H1 (cell line): ENCODE measurements at regions not wholly inside any gene's neighbourhood (a gene's known extent, or its start where the extent isn't known, plus 50 kb on each side); places are given as distances from the start of the nearest gene placed in this dataset.

Source experiments
- CTCF ChIA-PET: fragments of 300-600 bp; sonication (Branson Sonifier 250); formaldehyde crosslinking; loops from one replicate; lab custom pipeline; 2021; ENCODE audit not compliant: partially characterized antibody; lab: Charles Lee
- POLR2A ChIA-PET: fragments of 300-600 bp; sonication (Branson Sonifier 250); formaldehyde crosslinking; loops from one replicate; lab custom pipeline; 2021; ENCODE audit warnings: inconsistent platforms; ENCODE audit not compliant: partially characterized antibody; lab: Charles Lee
- DNase-seq, 2 experiments: peaks; one replicate each; pipeline versions ENCODE4 v3.0.0 to v3.0.0-alpha.2; 2010 to 2022; ENCODE audit warnings: low spot score in 2 of 2, low read depth in 1 of 2, mixed read lengths in 1 of 2
- FAIRE-seq: peaks from 2 replicates; lab custom pipeline; 2011; peaks lifted over from hg19 to GRCh38; lab: Jason Lieb, UNC
- H2AFZ ChIP-seq: 2 replicates; pipeline ENCODE4 v1.8.1; 2012; ENCODE audit warnings: low read length, inconsistent platforms
- H2AK5ac ChIP-seq: 2 replicates; pipeline ENCODE4 v1.6.1; 2013; ENCODE audit warnings: low read depth, low read length
- H2BK120ac ChIP-seq: replicated peaks from 2 replicates; pipeline ENCODE3; 2013; ENCODE audit warnings: low read depth, low read length, inconsistent platforms
- H2BK12ac ChIP-seq: 2 replicates; pipeline ENCODE4 v1.6.1; 2013; ENCODE audit warnings: low read depth, low read length
- H2BK15ac ChIP-seq: 2 replicates; pipeline ENCODE4 v1.6.1; 2013; ENCODE audit warnings: low read length
- H2BK20ac ChIP-seq: 2 replicates; pipeline ENCODE4 v1.6.1; 2013; ENCODE audit warnings: low read length
- H2BK5ac ChIP-seq: 2 replicates; pipeline ENCODE4 v1.6.1; 2013; ENCODE audit warnings: low read depth, low read length
- H3K14ac ChIP-seq: 2 replicates; pipeline ENCODE4 v1.6.1; 2013; ENCODE audit warnings: inconsistent platforms; ENCODE audit not compliant: insufficient read length
- H3K18ac ChIP-seq: 2 replicates; pipeline ENCODE4 v1.6.1; 2013; ENCODE audit warnings: low read length; ENCODE audit errors: extremely low read depth
- H3K23ac ChIP-seq: 2 replicates; pipeline ENCODE4 v1.6.1; 2013; ENCODE audit warnings: inconsistent platforms; ENCODE audit not compliant: insufficient read length
- H3K23me2 ChIP-seq: 2 replicates; pipeline ENCODE4 v1.6.1; 2013; ENCODE audit warnings: low read depth, low read length
- H3K27ac ChIP-seq: 2 replicates; pipeline ENCODE4 v1.6.1; 2011; ENCODE audit warnings: low read depth, low read length, inconsistent platforms
- H3K27me3 ChIP-seq, 4 experiments: replicated peaks in 1 of 4; 1 replicate in 1 of 4; 2 replicates in 3 of 4; pipeline versions ENCODE4 v1.6.1 to v1.8.1; 2011 to 2013; ENCODE audit warnings: low read length in 3 of 4, mild to moderate bottlenecking in 3 of 4, inconsistent platforms in 2 of 4, mixed read lengths in 2 of 4, moderate library complexity in 1 of 4; ENCODE audit not compliant: control insufficient read depth in 3 of 4, insufficient read depth in 3 of 4; ENCODE audit errors: extremely low read depth in 1 of 4
- H3K36me3 ChIP-seq, 4 experiments: 2 replicates each; pipeline versions ENCODE4 v1.6.1 to v1.8.1; 2011 to 2013; ENCODE audit warnings: mild to moderate bottlenecking in 4 of 4, low read length in 3 of 4, moderate library complexity in 2 of 4, control low read depth in 1 of 4, inconsistent platforms in 1 of 4; ENCODE audit not compliant: insufficient read depth in 4 of 4, control insufficient read depth in 2 of 4
- H3K4ac ChIP-seq: replicated peaks from 2 replicates; pipeline ENCODE3; 2013; ENCODE audit warnings: low read length, low read depth, mixed read lengths, inconsistent platforms; ENCODE audit not compliant: insufficient read length
- H3K4me1 ChIP-seq, 4 experiments: replicated peaks in 1 of 4; 1 replicate in 1 of 4; 2 replicates in 3 of 4; pipeline versions ENCODE4 v1.6.1 to v1.8.1; 2011 to 2013; ENCODE audit warnings: low read length in 3 of 4, inconsistent platforms in 2 of 4, mixed read lengths in 1 of 4; ENCODE audit not compliant: insufficient read depth in 4 of 4, control insufficient read depth in 3 of 4
- H3K4me2 ChIP-seq, 2 experiments: 2 replicates each; pipeline versions ENCODE4 v1.6.1 to v1.8.1; 2011 to 2013; ENCODE audit warnings: low read depth in 2 of 2, low read length in 2 of 2, control low read depth in 1 of 2, inconsistent platforms in 1 of 2, mild to moderate bottlenecking in 1 of 2; ENCODE audit not compliant: insufficient read depth in 1 of 2
- H3K4me3 ChIP-seq, 4 experiments: fragments of 200-600, 300-600 bp in 1 of 4; sonication (generic), shearing (Covaris generic), sonication (Bioruptor Twin) in 1 of 4; 2 replicates each; pipeline versions ENCODE4 v1.5.1 to v1.8.1; 2011 to 2016; ENCODE audit warnings: low read length in 4 of 4, low read depth in 3 of 4, control low read depth in 2 of 4, inconsistent platforms in 2 of 4, mild to moderate bottlenecking in 2 of 4, mixed read lengths in 1 of 4, moderate library complexity in 1 of 4; ENCODE audit not compliant: insufficient read depth in 2 of 4; ENCODE audit errors: extremely low read depth in 1 of 4
- H3K56ac ChIP-seq: replicated peaks from 2 replicates; pipeline ENCODE3; 2013; ENCODE audit warnings: low read depth, mild to moderate bottlenecking, mixed read lengths, low read length, inconsistent platforms; ENCODE audit not compliant: insufficient read length
- H3K79me1 ChIP-seq: 2 replicates; pipeline ENCODE4 v1.6.1; 2013; ENCODE audit warnings: low read depth, low read length, control low read depth
- H3K79me2 ChIP-seq, 2 experiments: 2 replicates each; pipeline versions ENCODE4 v1.6.1 to v1.8.1; 2012 to 2013; ENCODE audit warnings: low read length in 2 of 2, mild to moderate bottlenecking in 2 of 2, inconsistent platforms in 1 of 2; ENCODE audit not compliant: insufficient read depth in 2 of 2, control insufficient read depth in 1 of 2
- H3K9ac ChIP-seq, 4 experiments: replicated peaks in 1 of 4; 1 replicate in 1 of 4; 2 replicates in 3 of 4; pipeline versions ENCODE4 v1.6.1 to v1.8.1; 2011 to 2013; ENCODE audit warnings: low read depth in 3 of 4, low read length in 3 of 4, control low read depth in 2 of 4, mild to moderate bottlenecking in 2 of 4, moderate library complexity in 2 of 4, inconsistent platforms in 1 of 4; ENCODE audit errors: extremely low read depth in 1 of 4
- H3K9me3 ChIP-seq, 2 experiments: 2 replicates each; pipeline versions ENCODE4 v1.6.1 to v1.8.1; 2012 to 2013; ENCODE audit warnings: mild to moderate bottlenecking in 2 of 2, moderate library complexity in 2 of 2, control low read depth in 1 of 2, inconsistent platforms in 1 of 2, low read depth in 1 of 2, low read length in 1 of 2, mixed read lengths in 1 of 2; ENCODE audit not compliant: insufficient read depth in 2 of 2
- H4K20me1 ChIP-seq, 2 experiments: replicated peaks in 1 of 2; 2 replicates each; pipeline versions ENCODE3 to v1.8.1; 2011 to 2013; ENCODE audit warnings: inconsistent platforms in 2 of 2, low read length in 2 of 2, mild to moderate bottlenecking in 1 of 2; ENCODE audit not compliant: insufficient read depth in 2 of 2, control insufficient read depth in 1 of 2
- H4K5ac ChIP-seq: 2 replicates; pipeline ENCODE4 v1.6.1; 2013; ENCODE audit warnings: low read length, low read depth, mixed read lengths, inconsistent platforms; ENCODE audit not compliant: insufficient read length
- H4K8ac ChIP-seq: 2 replicates; pipeline ENCODE4 v1.8.0; 2013; ENCODE audit warnings: mild to moderate bottlenecking, moderate library complexity, low read length, inconsistent platforms; ENCODE audit not compliant: insufficient read depth; ENCODE audit errors: extremely low read depth
- H4K91ac ChIP-seq: replicated peaks from 2 replicates; pipeline ENCODE3; 2013; ENCODE audit warnings: low read length, mixed read lengths, inconsistent platforms; ENCODE audit not compliant: insufficient read length
- ATF3 ChIP-seq: IDR thresholded peaks from 2 replicates; pipeline ENCODE4 v1.6.1; 2011; ENCODE audit warnings: low read depth, mild to moderate bottlenecking, low read length; ENCODE audit not compliant: insufficient read depth
- CBX5 ChIP-seq: fragments of 300-800, 300-1000 bp; sonication (generic); IDR thresholded peaks from 2 replicates; pipeline ENCODE4 v1.7.1; 2016; ENCODE audit warnings: antibody characterized with exemption, low read length, low read depth
- GABPA ChIP-seq: IDR thresholded peaks from 2 replicates; pipeline ENCODE4 v1.6.1; 2011; ENCODE audit warnings: mild to moderate bottlenecking, low read length, moderate library complexity, borderline replicate concordance; ENCODE audit not compliant: insufficient read depth
- JUN ChIP-seq: IDR thresholded peaks from 2 replicates; pipeline ENCODE4 v1.6.1; 2011; ENCODE audit warnings: low read depth, mild to moderate bottlenecking, improper control_type of control experiment, low read length
- KDM4A ChIP-seq: IDR thresholded peaks from one replicate; pipeline ENCODE4 v1.7.1; 2012; ENCODE audit warnings: low read depth, mild to moderate bottlenecking, moderate library complexity, low read length, inconsistent platforms; ENCODE audit not compliant: severe bottlenecking
- SIN3A ChIP-seq, 2 experiments: IDR thresholded peaks in 1 of 2; conservative IDR thresholded peaks in 1 of 2; 2 replicates each; pipeline ENCODE4 v1.6.1; 2011 to 2012; ENCODE audit warnings: low read length in 2 of 2, improper control_type of control experiment in 1 of 2, low read depth in 1 of 2, mild to moderate bottlenecking in 1 of 2
- SUZ12 ChIP-seq: fragments of 200-600 bp; sonication (generic); IDR thresholded peaks from 2 replicates; pipeline ENCODE4 v1.6.1; 2012; ENCODE audit warnings: mild to moderate bottlenecking, inconsistent platforms, low read length, moderate library complexity, mixed read lengths
- TAF1 ChIP-seq: IDR thresholded peaks from 2 replicates; pipeline ENCODE4 v1.6.1; 2011; ENCODE audit warnings: mild to moderate bottlenecking, low read depth, low read length
- WGBS, 2 experiments: shearing (Covaris generic) in 1 of 2; methylation state at CpG; one replicate each; pipeline versions ENCODE4 v1.1.6 to v1.1.7; 2013 to 2015; ENCODE audit warnings: low lambda C conversion rate in 2 of 2, mixed read lengths in 2 of 2, inconsistent platforms in 1 of 2, low coverage in 1 of 2, missing lambda C conversion rate in 1 of 2; ENCODE audit not compliant: insufficient replicate concordance in 2 of 2, insufficient coverage in 1 of 2, insufficient read length in 1 of 2; ENCODE audit errors: extremely low coverage in 1 of 2, missing lambda C conversion rate in 1 of 2; 5-methylcytosine and 5-hydroxymethylcytosine counted together

- FAIRE-seq, result peak; percentile 72
- Histone ChIP-seq H2BK120ac (no peak overlapping the region), H4K5ac (no peak overlapping the region), H2BK15ac (no peak overlapping the region), H3K23ac (no peak overlapping the region), H3K23me2 (peaks cover 10% of the 10 kb centered on the region), H2AK5ac (no peak overlapping the region), H4K91ac (no peak overlapping the region), H3K4me1 (peaks cover 0 to 4% (median 0%) of the 10 kb centered on the region in 4 experiments; a peak in 3 of 7 replicates), H4K8ac (no peak overlapping the region), H2BK12ac (no peak overlapping the region), H3K18ac (no peak overlapping the region), H2BK20ac (no peak overlapping the region), H3K36me3 (no peaks in the 10 kb centered on the region; a peak in 1 of 8 replicates), H3K9me3 (peaks cover 0 to 6% of the 10 kb centered on the region in 2 experiments; a peak in 1 of 4 replicates), H3K4me2 (peak overlapping the region; percentile 86 to 88), H3K79me2 (no peaks in the 10 kb centered on the region), H3K79me1 (no peaks in the 10 kb centered on the region), H3K27me3 (peaks cover 2 to 40% (median 21%) of the 10 kb centered on the region in 4 experiments), H3K14ac (no peak overlapping the region), H4K20me1 (no peaks in the 10 kb centered on the region), H3K56ac (no peak overlapping the region), H2AFZ (peak overlapping the region; percentile 73; the same call in 1 of the 2 replicates), H3K27ac (no peak overlapping the region), H2BK5ac (no peak overlapping the region), H3K4ac (no peak overlapping the region), H3K9ac (peak overlapping the region in 1 of 4 experiments; percentile 18; a peak in 2 of 7 replicates), H3K4me3 (peak overlapping the region; percentile 75 to 90 (median 76))
- POLR2A ChIA-PET, result interaction anchor here (0.9 to 2.5 kb wide), 6 partner anchors 8 to 48 kb away, joined by 3 to 10 read pairs (median 4); a partner anchor contains a TSS
- CTCF ChIA-PET, result interaction anchor here (0.6 to 2.4 kb wide), 5 partner anchors 10 to 241 kb away, joined by 3 to 8 read pairs (median 6); no protein-coding TSS in a partner anchor
- WGBS, 2 experiments, result 2% methylated on average over 48 of the region's 48 CpGs; no CpG with 5 or more reads in 1 of the 2 experiments
- peak in 1 of 2 experiments; percentile 71 for DNase-seq
- TF ChIP-seq JUN (no peak), CBX5 (no peak), SIN3A (conservative IDR thresholded peaks at IDR 0.05 in 1 of 2, IDR thresholded peaks at IDR 0.05 in 1 of 2; ENCODE audit: low read depth in 1 of 2, low read length in 2 of 2) (peak; percentile 58 to 74; a peak in 1 of 4 replicates), GABPA (no peak), SUZ12 (peak; percentile 60; the same call in 1 of the 2 replicates), TAF1 (0 out of 2 replicates have a peak, but pooled peaks have one; percentile 14), KDM4A (peak; percentile 40), ATF3 (no peak)
Measured at GRCh38 chr6:28634761-28635546, 109.3 kb downstream of the GPX5 start.
